T-helper 1 cell treated with Interleukin-12 subunit alpha and Interleukin-12 subunit beta and Interleukin-4 antibody, amounts not matched to agents 30 μg/mL and 1 μg/mL, for 36 hours (primary cell): ENCODE measurements at regions not wholly inside any gene's neighbourhood (a gene's known extent, or its start where the extent isn't known, plus 50 kb on each side); places are given as distances from the start of the nearest gene placed in this dataset.
"Not testable (repeated sequence)": the region's sequence is repeated elsewhere in the genome, so short reads cannot be mapped to it uniquely, and the experiment has no call there.

Experiments used
- H3K27ac Mint-ChIP-seq: one replicate; pipeline ENCODE4 v1.8.0; 2021; ENCODE audit warnings: mild to moderate bottlenecking, mixed read lengths
- H3K27me3 Mint-ChIP-seq: one replicate; pipeline ENCODE4 v1.8.0; 2021; ENCODE audit warnings: low read depth, mixed read lengths
- H3K36me3 Mint-ChIP-seq: one replicate; pipeline ENCODE4 v1.8.0; 2021; ENCODE audit warnings: low read depth, mixed read lengths
- H3K4me1 Mint-ChIP-seq: one replicate; pipeline ENCODE4 v1.8.0; 2021; ENCODE audit warnings: low read depth, mixed read lengths
- H3K4me3 Mint-ChIP-seq: one replicate; pipeline ENCODE4 v1.8.0; 2021; ENCODE audit warnings: mild to moderate bottlenecking, moderate library complexity, mixed read lengths
- H3K9me3 Mint-ChIP-seq: one replicate; pipeline ENCODE4 v1.8.0; 2021; ENCODE audit warnings: mixed read lengths

GRCh38 chr3:91348064-91348463 is 2240.6 kb downstream of the EPHA3 start:
- not testable (repeated sequence) for H3K36me3 Mint-ChIP-seq

GRCh38 chr3:91349072-91349471 is 2241.7 kb downstream of the EPHA3 start:
- not testable (repeated sequence) for H3K27ac Mint-ChIP-seq, H3K4me1 Mint-ChIP-seq, H3K27me3 Mint-ChIP-seq, H3K36me3 Mint-ChIP-seq, H3K4me3 Mint-ChIP-seq
- peaks cover 34% of the 10 kb centered on the region for H3K9me3 Mint-ChIP-seq

More at GRCh38 chr3:91348064-91348463, 2240.6 kb downstream of the EPHA3 start:
- H3K27me3 Mint-ChIP-seq, H3K4me1 Mint-ChIP-seq, H3K4me3 Mint-ChIP-seq, H3K27ac Mint-ChIP-seq: not testable (repeated sequence)
- peaks cover 38% of the 10 kb centered on the region for H3K9me3 Mint-ChIP-seq

GRCh38 chr3:91352161-91352560 is 2244.7 kb downstream of the EPHA3 start:
- H3K27me3 Mint-ChIP-seq, H3K27ac Mint-ChIP-seq, H3K4me1 Mint-ChIP-seq, H3K36me3 Mint-ChIP-seq, H3K4me3 Mint-ChIP-seq: not testable (repeated sequence)
- H3K9me3 Mint-ChIP-seq = peaks cover 33% of the 10 kb centered on the region

GRCh38 chr3:91359278-91359677 is 2251.9 kb downstream of the EPHA3 start:
- not testable (repeated sequence) for H3K27me3 Mint-ChIP-seq, H3K27ac Mint-ChIP-seq, H3K4me3 Mint-ChIP-seq, H3K36me3 Mint-ChIP-seq, H3K4me1 Mint-ChIP-seq
- H3K9me3 Mint-ChIP-seq = peaks cover 36% of the 10 kb centered on the region

- H3K27ac Mint-ChIP-seq = peak overlapping the region; percentile 41
- H3K4me1 Mint-ChIP-seq, H3K4me3 Mint-ChIP-seq: not testable (repeated sequence)
These were observed 2275.9 kb downstream of the EPHA3 start for GRCh38 chr3:91383100-91383894.

GRCh38 chr3:91403938-91404337 is 2296.5 kb downstream of the EPHA3 start:
- not testable (repeated sequence) for H3K4me3 Mint-ChIP-seq, H3K4me1 Mint-ChIP-seq, H3K27ac Mint-ChIP-seq, H3K36me3 Mint-ChIP-seq, H3K27me3 Mint-ChIP-seq
- H3K9me3 Mint-ChIP-seq = peaks cover 26% of the 10 kb centered on the region

More at GRCh38 chr3:91383100-91383894, 2275.9 kb downstream of the EPHA3 start:
- H3K27me3 Mint-ChIP-seq, H3K36me3 Mint-ChIP-seq: not testable (repeated sequence)
- peaks cover 24% of the 10 kb centered on the region for H3K9me3 Mint-ChIP-seq

GRCh38 chr3:91442063-91442462 is 2334.6 kb downstream of the EPHA3 start:
- H3K9me3 Mint-ChIP-seq, H3K27me3 Mint-ChIP-seq, H3K27ac Mint-ChIP-seq, H3K4me3 Mint-ChIP-seq, H3K36me3 Mint-ChIP-seq, H3K4me1 Mint-ChIP-seq: not testable (repeated sequence)

GRCh38 chr3:91442483-91442882 is 2335.1 kb downstream of the EPHA3 start:
- H3K27ac Mint-ChIP-seq, H3K4me1 Mint-ChIP-seq, H3K27me3 Mint-ChIP-seq, H3K9me3 Mint-ChIP-seq, H3K4me3 Mint-ChIP-seq, H3K36me3 Mint-ChIP-seq: not testable (repeated sequence)

- H3K4me1 Mint-ChIP-seq, H3K36me3 Mint-ChIP-seq, H3K4me3 Mint-ChIP-seq, H3K27me3 Mint-ChIP-seq, H3K9me3 Mint-ChIP-seq, H3K27ac Mint-ChIP-seq: not testable (repeated sequence)
These were observed 2341.0 kb downstream of the EPHA3 start for GRCh38 chr3:91448379-91448778.

GRCh38 chr3:91466517-91466916 is 2359.1 kb downstream of the EPHA3 start:
- not testable (repeated sequence) for H3K4me3 Mint-ChIP-seq, H3K36me3 Mint-ChIP-seq, H3K4me1 Mint-ChIP-seq, H3K9me3 Mint-ChIP-seq, H3K27ac Mint-ChIP-seq, H3K27me3 Mint-ChIP-seq

GRCh38 chr3:91469251-91469650 is 2361.8 kb downstream of the EPHA3 start:
- H3K27ac Mint-ChIP-seq, H3K4me3 Mint-ChIP-seq, H3K9me3 Mint-ChIP-seq, H3K27me3 Mint-ChIP-seq, H3K4me1 Mint-ChIP-seq, H3K36me3 Mint-ChIP-seq: not testable (repeated sequence)

GRCh38 chr3:91485026-91485425 is 2377.6 kb downstream of the EPHA3 start:
- H3K9me3 Mint-ChIP-seq = peaks cover 13% of the 10 kb centered on the region
- not testable (repeated sequence) for H3K4me3 Mint-ChIP-seq

GRCh38 chr3:91485891-91486290 is 2378.5 kb downstream of the EPHA3 start:
- H3K4me1 Mint-ChIP-seq, H3K27ac Mint-ChIP-seq, H3K4me3 Mint-ChIP-seq, H3K9me3 Mint-ChIP-seq, H3K27me3 Mint-ChIP-seq, H3K36me3 Mint-ChIP-seq: not testable (repeated sequence)

More at GRCh38 chr3:91485026-91485425, 2377.6 kb downstream of the EPHA3 start:
- H3K36me3 Mint-ChIP-seq, H3K4me1 Mint-ChIP-seq, H3K27me3 Mint-ChIP-seq, H3K27ac Mint-ChIP-seq: not testable (repeated sequence)

- not testable (repeated sequence) for H3K27me3 Mint-ChIP-seq, H3K4me1 Mint-ChIP-seq, H3K27ac Mint-ChIP-seq, H3K4me3 Mint-ChIP-seq, H3K36me3 Mint-ChIP-seq
- peaks cover 28% of the 10 kb centered on the region for H3K9me3 Mint-ChIP-seq
These were observed 2390.3 kb downstream of the EPHA3 start for GRCh38 chr3:91497712-91498111.

GRCh38 chr3:91499850-91500249 is 2392.4 kb downstream of the EPHA3 start:
- H3K27ac Mint-ChIP-seq = not testable (repeated sequence)

GRCh38 chr3:91504874-91505273 is 2397.5 kb downstream of the EPHA3 start:
- not testable (repeated sequence) for H3K36me3 Mint-ChIP-seq, H3K4me3 Mint-ChIP-seq

More at GRCh38 chr3:91499850-91500249, 2392.4 kb downstream of the EPHA3 start:
- H3K27me3 Mint-ChIP-seq, H3K36me3 Mint-ChIP-seq, H3K4me1 Mint-ChIP-seq, H3K4me3 Mint-ChIP-seq: not testable (repeated sequence)
- H3K9me3 Mint-ChIP-seq = peaks cover 26% of the 10 kb centered on the region

More at GRCh38 chr3:91504874-91505273, 2397.5 kb downstream of the EPHA3 start:
- H3K27ac Mint-ChIP-seq, H3K4me1 Mint-ChIP-seq, H3K27me3 Mint-ChIP-seq: not testable (repeated sequence)
- H3K9me3 Mint-ChIP-seq = peaks cover 19% of the 10 kb centered on the region
